ENCODE measurements at regions not wholly inside any gene's neighbourhood (a gene's known extent, or its start where the extent isn't known, plus 50 kb on each side); places are given as distances from the start of the nearest gene placed in this dataset.

- H3K4me3 ChIP-seq (ENCODE audit: control insufficient read depth, low read depth, low read length), result no peak overlapping the region
- DNase-seq (ENCODE audit: low read depth), result no peak
- TF ChIP-seq CTCF (conservative IDR thresholded peaks at IDR 0.05; ENCODE audit: control insufficient read depth, insufficient read depth, low read depth, low read length), result no peak
Measured at GRCh38 chr19:33919291-33919690, 122.6 kb downstream of the KCTD15 start.

- no peak for TF ChIP-seq CTCF (conservative IDR thresholded peaks at IDR 0.05; ENCODE audit: control insufficient read depth, insufficient read depth, low read depth, low read length)
- no peak overlapping the region for H3K4me3 ChIP-seq (ENCODE audit: control insufficient read depth, low read depth, low read length)
- DNase-seq (ENCODE audit: low read depth), result no peak
Measured at GRCh38 chr19:33921165-33921564, 124.5 kb downstream of the KCTD15 start.

GRCh38 chr19:33926306-33926705 is 129.6 kb downstream of the KCTD15 start:
- no peak for DNase-seq (ENCODE audit: low read depth)
- H3K4me3 ChIP-seq (ENCODE audit: control insufficient read depth, low read depth, low read length), result no peak overlapping the region
- no peak for TF ChIP-seq CTCF (conservative IDR thresholded peaks at IDR 0.05; ENCODE audit: control insufficient read depth, insufficient read depth, low read depth, low read length)

- DNase-seq (ENCODE audit: low read depth), result no peak
- no peak overlapping the region for H3K4me3 ChIP-seq (ENCODE audit: control insufficient read depth, low read depth, low read length)
- no peak for TF ChIP-seq CTCF (conservative IDR thresholded peaks at IDR 0.05; ENCODE audit: control insufficient read depth, insufficient read depth, low read depth, low read length)
Measured at GRCh38 chr19:33927789-33928457, 131.3 kb downstream of the KCTD15 start.

- DNase-seq (ENCODE audit: low read depth), result no peak
- no peak overlapping the region for H3K4me3 ChIP-seq (ENCODE audit: control insufficient read depth, low read depth, low read length)
Measured at GRCh38 chr19:33928458-33928950, 131.8 kb downstream of the KCTD15 start.

GRCh38 chr19:33933931-33934330 is 137.3 kb downstream of the KCTD15 start:
- H3K4me3 ChIP-seq (ENCODE audit: control insufficient read depth, low read depth, low read length), result no peak overlapping the region
- no peak for TF ChIP-seq CTCF (conservative IDR thresholded peaks at IDR 0.05; ENCODE audit: control insufficient read depth, insufficient read depth, low read depth, low read length)
- DNase-seq (ENCODE audit: low read depth), result no peak

More at GRCh38 chr19:33928458-33928950, 131.8 kb downstream of the KCTD15 start:
- TF ChIP-seq CTCF (conservative IDR thresholded peaks at IDR 0.05; ENCODE audit: control insufficient read depth, insufficient read depth, low read depth, low read length), result no peak
